ENCODE measurements at regions not wholly inside any gene's neighbourhood (a gene's known extent, or its start where the extent isn't known, plus 50 kb on each side); places are given as distances from the start of the nearest gene placed in this dataset.
"Not testable (repeated sequence)": the region's sequence is repeated elsewhere in the genome, so short reads cannot be mapped to it uniquely, and the experiment has no call there.

GRCh38 chr6:144406796-144407195 is 121.7 kb downstream of the UTRN start:
- Histone ChIP-seq H3K4me1 (peaks cover 0 to 12% (median 8%) of the 10 kb centered on the region in 3 donors), H3K27ac (no peak overlapping the region), H3K9me3 (no peaks in the 10 kb centered on the region), H3K4me3 (no peak overlapping the region), H3K36me3 (no peaks in the 10 kb centered on the region), H3K27me3 (no peaks in the 10 kb centered on the region)
- no peak for TF ChIP-seq CTCF (IDR thresholded peaks at IDR 0.05)
- 80 to 96% methylated on average over 3 of the region's 3 CpGs for WGBS, 2 donors
- DNase-seq (no peak), ATAC-seq (no peak), FAIRE-seq (no peak)
- intact Hi-C loops (cut with DNase I) = no loop called here

- Histone ChIP-seq H3K36me3 (no peaks in the 10 kb centered on the region), H3K4me3 (no peak overlapping the region), H3K27me3 (no peaks in the 10 kb centered on the region), H3K27ac (no peak overlapping the region), H3K4me1 (peaks cover 0 to 13% (median 12%) of the 10 kb centered on the region in 3 donors), H3K9me3 (no peaks in the 10 kb centered on the region)
- no peak for ATAC-seq
- 88 to 90% methylated on average over 6 of the region's 6 CpGs for WGBS, 2 donors
- intact Hi-C loops (cut with DNase I) = no loop called here
- no peak for TF ChIP-seq CTCF (IDR thresholded peaks at IDR 0.05)
- DNase-seq = no peak
- no peak for FAIRE-seq
Observed at GRCh38 chr6:144408161-144408560, 123.0 kb downstream of the UTRN start.

GRCh38 chr6:144410059-144410458 is 124.9 kb downstream of the UTRN start:
- Histone ChIP-seq H3K4me3 (no peak overlapping the region), H3K27me3 (no peaks in the 10 kb centered on the region), H3K36me3 (no peaks in the 10 kb centered on the region), H3K27ac (no peak overlapping the region), H3K9me3 (no peaks in the 10 kb centered on the region), H3K4me1 (peaks cover 0 to 10% (median 5%) of the 10 kb centered on the region in 3 donors)
- no peak for DNase-seq
- no peak for FAIRE-seq
- TF ChIP-seq CTCF (IDR thresholded peaks at IDR 0.05) = no peak
- intact Hi-C loops (cut with DNase I) = no loop called here
- no peak for ATAC-seq

- H3K4me1 ChIP-seq; H3K36me3 ChIP-seq; ATAC-seq; FAIRE-seq; intact Hi-C loops (cut with DNase I); H3K4me3 ChIP-seq; DNase-seq; H3K27me3 ChIP-seq; H3K9me3 ChIP-seq; H3K27ac ChIP-seq: not testable (repeated sequence)
- WGBS, 2 donors = 95 to 99% methylated on average over 2 of the region's 2 CpGs
Observed at GRCh38 chr6:144410574-144410973, 125.4 kb downstream of the UTRN start.

- Histone ChIP-seq H3K4me3 (no peak overlapping the region), H3K36me3 (no peaks in the 10 kb centered on the region), H3K27ac (no peak overlapping the region), H3K9me3 (no peaks in the 10 kb centered on the region), H3K4me1 (peaks cover 0 to 11% (median 6%) of the 10 kb centered on the region in 3 donors), H3K27me3 (no peaks in the 10 kb centered on the region)
- FAIRE-seq = no peak
- TF ChIP-seq CTCF (IDR thresholded peaks at IDR 0.05) = no peak
- ATAC-seq = peak in 3 of 4 donors; percentile 51 to 60 (median 60)
- 42 to 43% methylated on average over 6 of the region's 6 CpGs for WGBS, 2 donors
- DNase-seq = no peak
- intact Hi-C loops (cut with DNase I) = no loop called here
Observed at GRCh38 chr6:144411531-144412165, 126.5 kb downstream of the UTRN start.
